ENCODE measurements at regions not wholly inside any gene's neighbourhood (a gene's known extent, or its start where the extent isn't known, plus 50 kb on each side); places are given as distances from the start of the nearest gene placed in this dataset.

- Histone ChIP-seq H3K36me3 (no peaks in the 10 kb centered on the region), H3K4me3 (no peak overlapping the region), H3K9me3 (no peaks in the 10 kb centered on the region), H3K27ac (no peak overlapping the region), H3K4me1 (peaks cover 0 to 9% (median 2%) of the 10 kb centered on the region in 4 donors), H3K27me3 (no peaks in the 10 kb centered on the region)
- no peak for DNase-seq
- TF ChIP-seq CTCF (IDR thresholded peaks at IDR 0.05) = no peak
- intact Hi-C loops (cut with DNase I; ENCODE audit: low total_unique reads) = no loop called here
Measured at GRCh38 chr1:194568610-194569009, 1382.2 kb upstream of the B3GALT2 start.

DNA sequence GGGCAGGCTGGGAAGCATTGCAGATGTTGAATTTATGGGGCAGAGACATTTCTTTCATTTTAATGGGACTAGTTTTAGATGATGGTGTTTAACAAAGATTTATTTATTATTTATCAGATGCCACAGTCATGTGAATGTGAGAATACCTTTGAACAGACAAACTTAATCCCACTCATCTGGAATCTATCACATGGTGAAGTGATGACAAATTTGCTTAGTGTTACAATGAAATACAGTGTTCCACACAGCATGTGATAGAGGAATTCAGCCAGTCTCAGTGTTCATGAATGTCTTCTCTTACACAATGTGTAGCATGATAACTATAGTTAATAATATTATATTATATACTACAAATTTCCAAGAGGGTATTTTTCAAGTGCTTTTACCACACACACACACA, 1361.7 kb upstream of the B3GALT2 start:
- no peak overlapping the region for H3K27ac ChIP-seq
- intact Hi-C loops (cut with DNase I; ENCODE audit: low total_unique reads) = no loop called here
- H3K27me3 ChIP-seq = no peaks in the 10 kb centered on the region
- no peaks in the 10 kb centered on the region for H3K4me1 ChIP-seq
- no peak overlapping the region for H3K4me3 ChIP-seq
- no peak for DNase-seq
- no peak for TF ChIP-seq CTCF (IDR thresholded peaks at IDR 0.05)
- no peaks in the 10 kb centered on the region for H3K36me3 ChIP-seq
- H3K9me3 ChIP-seq = no peaks in the 10 kb centered on the region

DNA sequence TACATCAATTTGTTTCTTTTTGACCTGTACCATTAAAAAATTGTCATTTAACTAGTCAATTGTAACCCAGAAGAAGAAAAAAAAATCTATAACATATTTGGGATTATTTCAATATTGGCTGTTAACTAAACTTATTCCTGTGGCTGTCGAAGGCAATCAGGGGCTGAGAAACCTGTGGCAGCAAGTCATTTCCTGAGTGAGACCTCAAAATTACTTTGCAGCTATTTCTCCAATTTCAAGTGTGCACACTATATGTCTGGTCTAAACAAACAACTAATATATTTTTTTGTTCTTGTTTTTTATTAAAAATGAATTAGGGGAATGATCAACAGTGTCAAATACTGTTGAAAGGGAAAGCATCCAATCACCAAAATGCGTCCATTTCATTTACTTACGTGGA, 1357.6 kb upstream of the B3GALT2 start:
- intact Hi-C loops (cut with DNase I; ENCODE audit: low total_unique reads) = no loop called here
- Histone ChIP-seq H3K27me3 (no peaks in the 10 kb centered on the region), H3K4me3 (no peak overlapping the region), H3K9me3 (peaks cover 0 to 4% (median 0%) of the 10 kb centered on the region in 3 donors), H3K4me1 (no peaks in the 10 kb centered on the region), H3K36me3 (no peaks in the 10 kb centered on the region), H3K27ac (no peak overlapping the region)
- no peak for DNase-seq
- no peak for TF ChIP-seq CTCF (IDR thresholded peaks at IDR 0.05)

- no peak for TF ChIP-seq CTCF (IDR thresholded peaks at IDR 0.05)
- no peak overlapping the region for H3K4me3 ChIP-seq
- H3K9me3 ChIP-seq = peaks cover 0 to 4% (median 0%) of the 10 kb centered on the region in 3 donors
- H3K27me3 ChIP-seq = no peaks in the 10 kb centered on the region
- H3K36me3 ChIP-seq = no peaks in the 10 kb centered on the region
- no peaks in the 10 kb centered on the region for H3K4me1 ChIP-seq
- no peak overlapping the region for H3K27ac ChIP-seq
- intact Hi-C loops (cut with DNase I; ENCODE audit: low total_unique reads) = no loop called here
- DNase-seq = no peak
Measured at GRCh38 chr1:194538453-194538852, 1352.0 kb upstream of the B3GALT2 start.

GRCh38 chr1:194537521-194537920, 1351.1 kb upstream of the B3GALT2 start:
- H3K36me3 ChIP-seq = no peaks in the 10 kb centered on the region
- H3K4me3 ChIP-seq = no peak overlapping the region
- no peak for TF ChIP-seq CTCF (IDR thresholded peaks at IDR 0.05)
- H3K4me1 ChIP-seq = no peaks in the 10 kb centered on the region
- no peak overlapping the region for H3K27ac ChIP-seq
- intact Hi-C loops (cut with DNase I; ENCODE audit: low total_unique reads) = no loop called here
- no peak for DNase-seq
- H3K9me3 ChIP-seq = peaks cover 0 to 4% (median 0%) of the 10 kb centered on the region in 3 donors
- H3K27me3 ChIP-seq = no peaks in the 10 kb centered on the region

GRCh38 chr1:194535369-194535768, 1349.0 kb upstream of the B3GALT2 start:
- no peaks in the 10 kb centered on the region for H3K4me1 ChIP-seq
- H3K4me3 ChIP-seq = no peak overlapping the region
- H3K27ac ChIP-seq = no peak overlapping the region
- no peak for TF ChIP-seq CTCF (IDR thresholded peaks at IDR 0.05)
- peaks cover 0 to 4% (median 0%) of the 10 kb centered on the region in 3 donors for H3K9me3 ChIP-seq
- no peak for DNase-seq
- intact Hi-C loops (cut with DNase I; ENCODE audit: low total_unique reads) = no loop called here
- H3K27me3 ChIP-seq = no peaks in the 10 kb centered on the region
- H3K36me3 ChIP-seq = no peaks in the 10 kb centered on the region

Measured in tibial artery (tissue), 4 donors.